Hematopoietic multipotent progenitor cell treated with erythropoietin and hydrocortisone succinate and interleukin-3 and kit ligand, for 15 days (in vitro differentiated cells): ENCODE measurements at regions not wholly inside any gene's neighbourhood (a gene's known extent, or its start where the extent isn't known, plus 50 kb on each side); places are given as distances from the start of the nearest gene placed in this dataset.

Source experiments
- DNase-seq: peaks from one replicate; pipeline ENCODE4 v3.0.0-alpha.2; 2015; ENCODE audit warnings: low spot score

- DNase-seq: no peak
These were observed 319.3 kb upstream of the ADAMTSL1 start for GRCh38 chr9:18154661-18155060.

- DNase-seq: no peak
These were observed 314.7 kb upstream of the ADAMTSL1 start for GRCh38 chr9:18159254-18159653.

GRCh38 chr9:18163146-18163545, 310.8 kb upstream of the ADAMTSL1 start:
- DNase-seq: no peak

GRCh38 chr9:18167733-18168132, 306.2 kb upstream of the ADAMTSL1 start:
- no peak for DNase-seq

- DNase-seq: no peak
These were observed 300.0 kb upstream of the ADAMTSL1 start for GRCh38 chr9:18173923-18174322.

- no peak for DNase-seq
These were observed 291.3 kb upstream of the ADAMTSL1 start for GRCh38 chr9:18182636-18183035.

- DNase-seq: no peak
These were observed 290.0 kb upstream of the ADAMTSL1 start for GRCh38 chr9:18183974-18184373.

GRCh38 chr9:18184401-18184800, 289.6 kb upstream of the ADAMTSL1 start:
- no peak for DNase-seq

GRCh38 chr9:18185196-18185595, 288.8 kb upstream of the ADAMTSL1 start:
- DNase-seq: no peak

- DNase-seq: no peak
These were observed 285.0 kb upstream of the ADAMTSL1 start for GRCh38 chr9:18188971-18189370.

- no peak for DNase-seq
These were observed 283.9 kb upstream of the ADAMTSL1 start for GRCh38 chr9:18189871-18190670.

GRCh38 chr9:18190671-18191374, 283.1 kb upstream of the ADAMTSL1 start:
- no peak for DNase-seq

- DNase-seq: no peak
These were observed 279.6 kb upstream of the ADAMTSL1 start for GRCh38 chr9:18194316-18194715.

- DNase-seq: no peak
These were observed 278.7 kb upstream of the ADAMTSL1 start for GRCh38 chr9:18195223-18195622.

GRCh38 chr9:18202924-18203323, 271.0 kb upstream of the ADAMTSL1 start:
- DNase-seq: no peak

GRCh38 chr9:18207735-18208134, 266.2 kb upstream of the ADAMTSL1 start:
- DNase-seq: no peak

- DNase-seq: no peak
These were observed 265.5 kb upstream of the ADAMTSL1 start for GRCh38 chr9:18208166-18209059.

- no peak for DNase-seq
These were observed 258.3 kb upstream of the ADAMTSL1 start for GRCh38 chr9:18215626-18216025.

GRCh38 chr9:18216376-18216775, 257.6 kb upstream of the ADAMTSL1 start:
- DNase-seq: no peak

GRCh38 chr9:18228101-18228500, 245.9 kb upstream of the ADAMTSL1 start:
- no peak for DNase-seq

- no peak for DNase-seq
These were observed 243.8 kb upstream of the ADAMTSL1 start for GRCh38 chr9:18229992-18230676.

- no peak for DNase-seq
These were observed 240.6 kb upstream of the ADAMTSL1 start for GRCh38 chr9:18233311-18233710.
